Erythroblast (primary cell): ENCODE measurements at regions not wholly inside any gene's neighbourhood (a gene's known extent, or its start where the extent isn't known, plus 50 kb on each side); places are given as distances from the start of the nearest gene placed in this dataset.
"Not testable (repeated sequence)": the region's sequence is repeated elsewhere in the genome, so short reads cannot be mapped to it uniquely, and the experiment has no call there.

Experiments
- DNase-seq, 2 experiments: peaks; one replicate each; lab custom pipeline; 2025; lab: John Stamatoyannopoulos, UW
- GATA1 ChIP-seq: IDR thresholded peaks from 2 replicates; pipeline ENCODE4 v1.6.1; 2011; ENCODE audit warnings: low read depth, mild to moderate bottlenecking, control low read depth, low read length, moderate library complexity
- POLR2A ChIP-seq: IDR thresholded peaks from 2 replicates; pipeline ENCODE4 v1.6.1; 2011; ENCODE audit warnings: mild to moderate bottlenecking, low read length

- TF ChIP-seq GATA1 (no peak), POLR2A (no peak)
- DNase-seq = no peak
These were observed 106.3 kb downstream of the HNRNPD start for GRCh38 chr4:82267506-82267905.

GRCh38 chr4:82266345-82266744 is 107.4 kb downstream of the HNRNPD start:
- TF ChIP-seq POLR2A = no peak
- TF ChIP-seq GATA1 = no peak
- DNase-seq = no peak

DNA sequence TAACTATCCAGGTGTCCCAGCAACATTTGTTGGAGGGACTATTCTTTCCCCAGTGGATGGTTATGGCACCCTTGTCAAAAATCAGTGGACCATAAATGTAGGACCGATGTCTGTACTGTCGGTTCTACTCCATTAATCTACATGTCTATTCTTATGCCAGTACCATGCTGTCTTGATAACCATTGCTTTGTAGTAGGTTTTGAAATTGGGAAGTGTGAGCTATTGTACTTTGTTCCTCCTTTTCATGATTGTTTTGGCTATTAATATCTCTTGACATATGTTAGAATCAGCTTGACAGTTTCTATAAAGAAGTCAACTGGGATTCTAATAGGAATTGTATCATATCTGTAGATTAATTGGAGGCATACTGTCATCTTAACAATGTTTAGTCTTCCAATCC is 112.7 kb downstream of the HNRNPD start:
- no peak for TF ChIP-seq POLR2A
- TF ChIP-seq GATA1 = no peak
- no peak for DNase-seq

- TF ChIP-seq GATA1 = no peak
- no peak for TF ChIP-seq POLR2A
- no peak for DNase-seq
These were observed 113.2 kb downstream of the HNRNPD start for GRCh38 chr4:82260632-82261031.

- TF ChIP-seq GATA1 = no peak
- TF ChIP-seq POLR2A = no peak
- DNase-seq = no peak
These were observed 117.1 kb downstream of the HNRNPD start for GRCh38 chr4:82256718-82257117.

GRCh38 chr4:82255657-82256056 is 118.1 kb downstream of the HNRNPD start:
- TF ChIP-seq GATA1 (no peak), POLR2A (no peak)
- peak in 1 of 2 experiments; percentile 3 for DNase-seq

DNA sequence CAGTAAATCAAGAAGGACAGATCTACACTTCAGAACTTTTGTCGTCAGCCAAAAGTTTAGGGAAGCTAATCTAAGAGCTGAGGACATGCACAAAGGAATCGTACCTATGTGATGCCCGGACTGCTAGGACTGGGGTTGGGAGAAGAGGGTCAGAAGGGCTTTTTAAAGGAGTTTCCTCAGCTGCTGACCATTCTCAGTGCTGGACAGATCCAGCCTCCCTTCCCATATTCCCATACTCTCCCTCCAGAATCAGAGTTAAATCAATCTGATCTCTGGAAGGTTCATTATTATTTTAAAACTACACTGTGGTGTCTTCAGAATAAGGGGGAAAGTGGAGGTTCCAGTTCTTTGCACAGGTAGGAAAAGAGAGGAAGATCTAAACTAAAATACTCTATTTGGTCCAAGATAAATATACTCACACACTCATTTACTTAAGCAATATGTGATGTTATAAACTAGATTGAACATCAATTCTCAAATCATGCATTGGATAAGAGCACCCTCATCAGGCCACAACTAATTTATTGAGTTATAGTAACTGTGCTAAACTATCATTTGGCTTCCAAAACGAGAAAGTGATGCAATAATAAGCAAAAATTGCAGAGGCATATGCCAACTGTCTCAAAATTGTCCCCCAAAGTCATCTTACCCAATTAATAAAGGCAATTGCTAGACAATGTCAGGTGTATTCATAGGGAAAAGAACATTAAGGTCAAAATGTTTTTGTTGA is 124.7 kb downstream of the HNRNPD start:
- peak in 1 of 2 experiments; percentile 13 for DNase-seq
- TF ChIP-seq GATA1 (no peak), POLR2A (no peak)

DNA sequence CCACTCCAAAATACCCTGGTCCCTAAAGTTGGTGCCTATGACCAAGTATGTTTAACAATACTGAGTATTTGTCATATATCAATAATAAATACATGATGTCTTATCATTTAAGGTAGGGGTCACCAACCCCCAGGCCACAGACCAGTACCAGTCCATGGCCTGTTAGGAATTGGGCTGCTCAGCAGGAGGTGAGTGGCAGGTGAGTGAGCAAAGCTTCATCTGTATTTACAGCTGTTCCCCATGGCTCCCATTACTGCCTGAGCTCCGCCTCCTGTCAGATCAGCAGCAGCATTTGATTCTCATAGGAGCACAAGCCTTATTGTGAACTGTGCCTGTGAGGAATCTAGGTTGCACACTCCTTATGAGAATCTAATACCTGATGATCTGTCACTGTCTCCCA is 126.2 kb downstream of the HNRNPD start:
- no peak for DNase-seq
- TF ChIP-seq POLR2A = no peak
- TF ChIP-seq GATA1 = no peak

- no peak for DNase-seq
- no peak for TF ChIP-seq GATA1
- no peak for TF ChIP-seq POLR2A
These were observed 126.6 kb downstream of the HNRNPD start for GRCh38 chr4:82247171-82247570.

DNA sequence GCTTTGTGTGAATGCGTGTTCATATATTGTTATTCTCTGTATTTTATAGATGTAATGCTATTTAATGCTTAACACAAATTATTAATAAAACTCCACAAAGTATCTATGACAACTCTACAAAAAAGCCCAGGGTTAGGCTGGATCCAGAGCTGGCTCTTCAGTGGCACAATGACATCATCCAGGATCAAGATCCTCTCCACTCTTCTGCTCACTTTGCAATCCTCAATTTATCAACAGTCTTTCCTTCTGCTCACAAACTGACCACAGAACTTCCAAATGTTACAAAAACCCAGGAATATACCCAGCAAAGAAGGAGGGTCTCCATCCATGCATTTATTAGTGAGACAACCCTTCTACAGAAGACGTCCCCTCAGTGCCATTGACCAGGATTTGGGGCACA is 132.3 kb downstream of the HNRNPD start:
- DNase-seq = no peak
- TF ChIP-seq GATA1 = no peak

DNA sequence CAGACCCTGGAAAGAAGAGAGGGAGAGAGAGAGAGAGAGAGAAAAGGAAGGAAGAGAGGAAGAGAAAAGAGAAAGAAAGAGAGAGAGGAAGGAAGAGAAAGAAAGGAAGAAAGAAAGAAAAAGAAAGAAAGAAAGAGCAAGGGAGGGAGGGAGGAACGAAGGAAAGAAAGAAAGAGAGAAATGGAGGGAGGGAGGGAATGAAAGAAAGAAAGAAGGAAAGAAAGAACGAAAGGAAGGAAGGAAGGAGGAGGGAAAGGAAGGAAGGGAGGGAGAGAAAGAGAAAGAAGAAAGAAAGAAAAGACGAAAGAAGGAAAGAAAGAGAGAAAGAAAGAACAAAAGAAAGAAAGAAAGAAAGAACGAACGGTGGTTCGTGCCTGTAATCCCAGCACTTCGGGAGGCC is 133.4 kb downstream of the HNRNPD start:
- DNase-seq = no peak
- no peak for TF ChIP-seq POLR2A
- TF ChIP-seq GATA1 = no peak

GRCh38 chr4:82237142-82237541 is 136.6 kb downstream of the HNRNPD start:
- not testable (repeated sequence) for DNase-seq

GRCh38 chr4:82235346-82235745 is 138.4 kb downstream of the HNRNPD start:
- TF ChIP-seq POLR2A (no peak), GATA1 (no peak)
- DNase-seq = no peak

DNA sequence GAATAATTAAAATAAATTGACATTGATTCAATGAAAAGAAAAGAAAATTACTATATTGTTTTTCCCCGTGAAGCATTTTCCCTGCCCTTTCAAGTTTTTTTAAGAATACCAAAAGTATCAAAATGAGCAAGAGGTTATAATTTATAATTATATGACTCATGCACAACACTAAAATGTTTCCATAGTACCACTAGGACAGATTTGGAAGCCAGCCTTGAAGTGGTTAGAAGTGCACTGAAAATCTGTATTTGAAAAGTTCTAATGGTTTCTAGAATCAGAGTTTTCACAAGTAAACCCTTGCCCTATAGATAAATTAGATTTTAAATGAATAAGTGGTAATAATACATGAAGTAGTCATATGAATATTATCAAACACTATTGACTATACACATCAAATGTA is 140.9 kb downstream of the HNRNPD start:
- TF ChIP-seq POLR2A (no peak), GATA1 (no peak)
- no peak for DNase-seq

DNA sequence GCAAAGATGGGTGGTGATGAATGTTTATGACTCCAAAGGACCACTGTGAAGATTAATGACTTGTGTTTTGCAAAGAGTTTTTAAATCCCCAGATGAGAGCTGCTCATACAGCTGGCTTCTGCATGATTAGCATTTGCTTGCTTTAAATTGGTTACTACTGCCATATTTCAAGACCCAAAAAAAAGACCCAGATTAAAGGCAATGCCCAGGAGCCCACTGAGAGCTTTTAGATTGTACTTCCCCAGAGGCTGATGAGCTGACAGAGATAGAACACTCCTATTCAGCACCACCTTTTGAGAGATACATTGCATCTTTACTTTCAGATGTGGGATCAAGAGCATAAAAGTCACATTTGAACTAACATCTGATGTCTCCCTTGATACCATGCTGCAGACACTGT is 142.0 kb downstream of the HNRNPD start:
- no peak for DNase-seq
- no peak for TF ChIP-seq GATA1
- no peak for TF ChIP-seq POLR2A

GRCh38 chr4:82230306-82230705 is 143.5 kb downstream of the HNRNPD start:
- DNase-seq = no peak
- TF ChIP-seq GATA1 (no peak), POLR2A (no peak)
